Heart left ventricle (tissue), 13 donors: ENCODE measurements at regions not wholly inside any gene's neighbourhood (a gene's known extent, or its start where the extent isn't known, plus 50 kb on each side); places are given as distances from the start of the nearest gene placed in this dataset.

Experiments
- POLR2A ChIP-seq, 2 donors: fragments of 450-650 bp; IDR thresholded peaks; one replicate each; pipeline ENCODE4 v1.6.1; 2017; ENCODE audit warnings: antibody characterized with exemption in 2 of 2, mild to moderate bottlenecking in 2 of 2, moderate library complexity in 2 of 2
- TF ChIP-seq, protein P1 (sequence below), 12 donors: fragments of 200-600 bp; sonication (generic) in 4 of 12; IDR thresholded peaks; one replicate each; pipeline versions ENCODE4 v1.5.0 to v1.8.0; 2018 to 2022; ENCODE audit warnings: antibody characterized with exemption in 12 of 12, mild to moderate bottlenecking in 5 of 12
- donor health status: ischemic (EF 13 %, LVEDD 7.1; RV severe dilation, severe dysfunction).
- donor health status: DM: no; HTN: yes; CAD: no.
- donor health status: DM: no; HTN: no; CAD: no.
- donor health status: ischemic (EF 25% LVEDD 6.9; RV normal size, moderate dysfunction).
- donor health status: ischemic (EF 25% LVEDD 5.7; RV mildly dilated, moderate dysfunction).
- donor health status: ischemic (EF 35%, LVEDD 5.7; RV mildly dilated, moderate dysfunction).
- donor health status: nonischemic (EF 11% LVEDD 7.7; RV severe dilation, severe dysfunction).
- donor health status: DM: yes; HTN: yes; CAD: no.
- donor health status: PGD.
- donor health status: ischemic (EF 29% LVEDD 5.4; RV normal size, mild dysfunction).
- donor health status: nonischemic (EF 23%, LVEDD 6.1; RV moderate dilation, normal function).

- TF ChIP-seq, protein P1, sequence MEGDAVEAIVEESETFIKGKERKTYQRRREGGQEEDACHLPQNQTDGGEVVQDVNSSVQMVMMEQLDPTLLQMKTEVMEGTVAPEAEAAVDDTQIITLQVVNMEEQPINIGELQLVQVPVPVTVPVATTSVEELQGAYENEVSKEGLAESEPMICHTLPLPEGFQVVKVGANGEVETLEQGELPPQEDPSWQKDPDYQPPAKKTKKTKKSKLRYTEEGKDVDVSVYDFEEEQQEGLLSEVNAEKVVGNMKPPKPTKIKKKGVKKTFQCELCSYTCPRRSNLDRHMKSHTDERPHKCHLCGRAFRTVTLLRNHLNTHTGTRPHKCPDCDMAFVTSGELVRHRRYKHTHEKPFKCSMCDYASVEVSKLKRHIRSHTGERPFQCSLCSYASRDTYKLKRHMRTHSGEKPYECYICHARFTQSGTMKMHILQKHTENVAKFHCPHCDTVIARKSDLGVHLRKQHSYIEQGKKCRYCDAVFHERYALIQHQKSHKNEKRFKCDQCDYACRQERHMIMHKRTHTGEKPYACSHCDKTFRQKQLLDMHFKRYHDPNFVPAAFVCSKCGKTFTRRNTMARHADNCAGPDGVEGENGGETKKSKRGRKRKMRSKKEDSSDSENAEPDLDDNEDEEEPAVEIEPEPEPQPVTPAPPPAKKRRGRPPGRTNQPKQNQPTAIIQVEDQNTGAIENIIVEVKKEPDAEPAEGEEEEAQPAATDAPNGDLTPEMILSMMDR (IDR thresholded peaks at IDR 0.05) = no peak
- TF ChIP-seq POLR2A (IDR thresholded peaks at IDR 0.05) = no peak
These were observed 113.1 kb upstream of the SMIM23 start for GRCh38 chr5:171672556-171672955.
